A549 (cell line): ENCODE measurements at regions not wholly inside any gene's neighbourhood (a gene's known extent, or its start where the extent isn't known, plus 50 kb on each side); places are given as distances from the start of the nearest gene placed in this dataset.

Experiments
- CTCF ChIP-seq: fragments of >200 bp; sonication (Bioruptor Twin); formaldehyde crosslinking; IDR thresholded peaks from 3 replicates; pipeline ENCODE4 v1.5.1; 2016
- POLR2A ChIP-seq: IDR thresholded peaks from 2 replicates; pipeline ENCODE4 v1.6.1; 2012; ENCODE audit warnings: mild to moderate bottlenecking, low read length
- RAD21 ChIP-seq, 2 experiments: fragments of >200 bp in 1 of 2; sonication (Bioruptor Twin) in 1 of 2; formaldehyde crosslinking in 1 of 2; IDR thresholded peaks in 1 of 2; conservative IDR thresholded peaks in 1 of 2; 2 replicates in 1 of 2; 3 replicates in 1 of 2; pipeline ENCODE4 v1.6.1; 2012 to 2018; ENCODE audit warnings: inconsistent platforms in 1 of 2
- RCOR1 ChIP-seq: fragments of 150-350 bp; IDR thresholded peaks from 2 replicates; pipeline ENCODE4 v1.6.1; 2014; ENCODE audit warnings: antibody characterized with exemption, low read length, low read depth
- TP53 ChIP-seq: fragments of 250-450 bp; sonication (Bioruptor Pico); IDR thresholded peaks from 2 replicates; pipeline ENCODE4 v1.5.0; 2021; ENCODE audit warnings: mild to moderate bottlenecking, moderate library complexity
- ZFP36 ChIP-seq: fragments of 450-650 bp; IDR thresholded peaks from 2 replicates; pipeline ENCODE4 v1.6.1; 2014; ENCODE audit warnings: borderline replicate concordance; ENCODE audit not compliant: partially characterized antibody
- TF ChIP-seq, protein P1 (sequence below): fragments of 200-600 bp; sonication (generic); IDR thresholded peaks from 2 replicates; pipeline ENCODE4 v1.6.1; 2016; ENCODE audit warnings: antibody characterized with exemption, mild to moderate bottlenecking, moderate library complexity

DNA sequence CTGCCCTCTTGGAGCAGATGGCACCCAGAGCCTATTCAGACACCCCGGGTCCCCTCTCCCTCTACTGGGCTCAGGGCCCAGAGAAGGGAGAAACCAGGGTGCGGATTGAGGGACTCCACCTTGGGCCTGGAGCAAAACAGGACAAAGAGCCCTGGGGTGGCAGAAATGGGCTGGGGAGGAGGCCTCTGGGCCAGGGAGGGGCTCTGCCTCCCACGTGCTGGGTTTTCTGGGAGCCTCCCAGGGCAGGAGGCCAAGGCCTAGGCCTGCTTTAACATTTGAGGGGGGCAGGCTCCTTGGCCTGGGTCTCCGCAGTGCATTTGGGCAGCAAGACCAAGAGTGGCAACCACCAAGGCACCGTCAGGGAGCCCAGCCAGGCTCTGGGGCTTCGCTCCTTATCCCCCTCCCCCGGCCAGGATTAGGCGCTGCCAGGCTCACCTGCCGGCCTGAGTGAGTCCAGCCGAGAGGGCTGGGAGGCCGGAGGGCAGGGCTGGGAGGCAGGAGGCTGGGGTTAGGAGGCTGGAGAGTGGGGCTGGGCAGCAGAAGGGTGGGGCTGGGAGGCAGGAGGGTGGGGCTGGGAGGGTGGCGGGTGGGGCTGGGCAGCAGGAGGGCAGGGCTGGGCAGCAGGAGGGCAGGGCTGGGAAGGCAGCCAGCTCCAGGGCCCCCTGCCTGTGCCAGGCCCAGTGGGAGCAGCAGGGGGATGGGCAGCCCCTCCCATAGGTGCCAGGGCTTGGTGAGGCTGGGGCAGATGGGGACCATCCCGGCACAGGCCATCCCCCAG is 101.8 kb upstream of the EIF5 start:
- TF ChIP-seq ZFP36 (no peak), CTCF (no peak), RAD21 (conservative IDR thresholded peaks at IDR 0.05 in 1 of 2, IDR thresholded peaks at IDR 0.05 in 1 of 2) (no peak), TP53 (CRISPR knock-in tag) (no peak), POLR2A (no peak), RCOR1 (no peak)
- TF ChIP-seq, protein P1, sequence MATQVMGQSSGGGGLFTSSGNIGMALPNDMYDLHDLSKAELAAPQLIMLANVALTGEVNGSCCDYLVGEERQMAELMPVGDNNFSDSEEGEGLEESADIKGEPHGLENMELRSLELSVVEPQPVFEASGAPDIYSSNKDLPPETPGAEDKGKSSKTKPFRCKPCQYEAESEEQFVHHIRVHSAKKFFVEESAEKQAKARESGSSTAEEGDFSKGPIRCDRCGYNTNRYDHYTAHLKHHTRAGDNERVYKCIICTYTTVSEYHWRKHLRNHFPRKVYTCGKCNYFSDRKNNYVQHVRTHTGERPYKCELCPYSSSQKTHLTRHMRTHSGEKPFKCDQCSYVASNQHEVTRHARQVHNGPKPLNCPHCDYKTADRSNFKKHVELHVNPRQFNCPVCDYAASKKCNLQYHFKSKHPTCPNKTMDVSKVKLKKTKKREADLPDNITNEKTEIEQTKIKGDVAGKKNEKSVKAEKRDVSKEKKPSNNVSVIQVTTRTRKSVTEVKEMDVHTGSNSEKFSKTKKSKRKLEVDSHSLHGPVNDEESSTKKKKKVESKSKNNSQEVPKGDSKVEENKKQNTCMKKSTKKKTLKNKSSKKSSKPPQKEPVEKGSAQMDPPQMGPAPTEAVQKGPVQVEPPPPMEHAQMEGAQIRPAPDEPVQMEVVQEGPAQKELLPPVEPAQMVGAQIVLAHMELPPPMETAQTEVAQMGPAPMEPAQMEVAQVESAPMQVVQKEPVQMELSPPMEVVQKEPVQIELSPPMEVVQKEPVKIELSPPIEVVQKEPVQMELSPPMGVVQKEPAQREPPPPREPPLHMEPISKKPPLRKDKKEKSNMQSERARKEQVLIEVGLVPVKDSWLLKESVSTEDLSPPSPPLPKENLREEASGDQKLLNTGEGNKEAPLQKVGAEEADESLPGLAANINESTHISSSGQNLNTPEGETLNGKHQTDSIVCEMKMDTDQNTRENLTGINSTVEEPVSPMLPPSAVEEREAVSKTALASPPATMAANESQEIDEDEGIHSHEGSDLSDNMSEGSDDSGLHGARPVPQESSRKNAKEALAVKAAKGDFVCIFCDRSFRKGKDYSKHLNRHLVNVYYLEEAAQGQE = no peak
